ENCODE measurements at regions not wholly inside any gene's neighbourhood (a gene's known extent, or its start where the extent isn't known, plus 50 kb on each side); places are given as distances from the start of the nearest gene placed in this dataset.
A peak's percentile ranks its signal among the peaks of the same experiment; 100 is the strongest.
"Not testable (repeated sequence)": the region's sequence is repeated elsewhere in the genome, so short reads cannot be mapped to it uniquely, and the experiment has no call there.

DNA sequence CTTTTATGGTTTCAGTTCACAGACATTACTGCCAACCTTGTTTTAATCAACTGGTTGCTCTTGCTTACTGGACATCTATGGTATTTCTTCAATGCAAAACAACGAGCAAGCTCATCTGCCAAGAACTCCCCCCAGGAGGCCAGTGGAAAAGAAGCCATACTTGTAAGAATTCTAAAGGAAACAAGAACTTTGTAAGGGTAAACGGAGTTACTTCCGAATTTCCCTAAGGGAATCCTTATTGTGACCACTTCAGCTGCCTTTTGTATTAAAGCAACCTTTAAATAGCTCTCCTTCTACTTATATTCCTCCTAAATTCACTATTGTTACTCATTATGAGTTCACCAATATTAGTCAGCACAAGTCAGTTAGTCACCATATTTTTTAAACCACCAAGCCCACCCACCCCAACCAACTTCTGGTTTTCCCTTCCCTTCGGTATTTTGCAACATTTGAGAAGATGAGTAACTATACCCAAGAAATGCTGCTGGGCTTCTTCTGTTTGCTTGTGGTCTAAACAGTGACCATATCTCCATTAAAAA is 602.8 kb upstream of the DIPK2B start:
- peak; percentile 85 for DNase-seq (ENCODE audit: low read depth)
- TF ChIP-seq, protein P1, sequence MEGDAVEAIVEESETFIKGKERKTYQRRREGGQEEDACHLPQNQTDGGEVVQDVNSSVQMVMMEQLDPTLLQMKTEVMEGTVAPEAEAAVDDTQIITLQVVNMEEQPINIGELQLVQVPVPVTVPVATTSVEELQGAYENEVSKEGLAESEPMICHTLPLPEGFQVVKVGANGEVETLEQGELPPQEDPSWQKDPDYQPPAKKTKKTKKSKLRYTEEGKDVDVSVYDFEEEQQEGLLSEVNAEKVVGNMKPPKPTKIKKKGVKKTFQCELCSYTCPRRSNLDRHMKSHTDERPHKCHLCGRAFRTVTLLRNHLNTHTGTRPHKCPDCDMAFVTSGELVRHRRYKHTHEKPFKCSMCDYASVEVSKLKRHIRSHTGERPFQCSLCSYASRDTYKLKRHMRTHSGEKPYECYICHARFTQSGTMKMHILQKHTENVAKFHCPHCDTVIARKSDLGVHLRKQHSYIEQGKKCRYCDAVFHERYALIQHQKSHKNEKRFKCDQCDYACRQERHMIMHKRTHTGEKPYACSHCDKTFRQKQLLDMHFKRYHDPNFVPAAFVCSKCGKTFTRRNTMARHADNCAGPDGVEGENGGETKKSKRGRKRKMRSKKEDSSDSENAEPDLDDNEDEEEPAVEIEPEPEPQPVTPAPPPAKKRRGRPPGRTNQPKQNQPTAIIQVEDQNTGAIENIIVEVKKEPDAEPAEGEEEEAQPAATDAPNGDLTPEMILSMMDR (IDR thresholded peaks at IDR 0.05; ENCODE audit: insufficient read depth, low read length), result no peak
- peak overlapping the region; percentile 45 for H3K4me3 ChIP-seq (ENCODE audit: low read depth, low read length)

DNA sequence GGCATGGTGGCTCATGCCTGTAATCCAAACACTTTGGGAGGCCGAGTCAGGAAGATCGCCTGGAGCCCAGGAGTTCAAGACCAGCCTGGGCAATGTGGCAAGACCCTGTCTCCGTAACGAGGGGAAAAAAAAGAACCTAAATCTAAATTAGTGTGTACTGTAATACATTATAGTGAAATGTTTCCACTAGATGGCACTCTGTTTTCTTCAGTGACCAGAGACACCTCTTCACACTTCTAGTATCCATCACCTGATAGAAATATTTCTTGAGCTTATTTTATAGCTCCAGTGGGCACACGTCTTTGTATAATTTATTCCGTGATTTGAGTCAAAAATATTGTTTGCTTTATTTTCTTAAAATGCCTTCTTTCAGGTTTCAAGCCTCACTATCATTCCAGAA is 600.9 kb upstream of the DIPK2B start:
- H3K4me3 ChIP-seq (ENCODE audit: low read depth, low read length), result no peak overlapping the region
- DNase-seq (ENCODE audit: low read depth), result peak; percentile 60
- TF ChIP-seq, protein P1 (IDR thresholded peaks at IDR 0.05; ENCODE audit: insufficient read depth, low read length), result peak; percentile 40

DNA sequence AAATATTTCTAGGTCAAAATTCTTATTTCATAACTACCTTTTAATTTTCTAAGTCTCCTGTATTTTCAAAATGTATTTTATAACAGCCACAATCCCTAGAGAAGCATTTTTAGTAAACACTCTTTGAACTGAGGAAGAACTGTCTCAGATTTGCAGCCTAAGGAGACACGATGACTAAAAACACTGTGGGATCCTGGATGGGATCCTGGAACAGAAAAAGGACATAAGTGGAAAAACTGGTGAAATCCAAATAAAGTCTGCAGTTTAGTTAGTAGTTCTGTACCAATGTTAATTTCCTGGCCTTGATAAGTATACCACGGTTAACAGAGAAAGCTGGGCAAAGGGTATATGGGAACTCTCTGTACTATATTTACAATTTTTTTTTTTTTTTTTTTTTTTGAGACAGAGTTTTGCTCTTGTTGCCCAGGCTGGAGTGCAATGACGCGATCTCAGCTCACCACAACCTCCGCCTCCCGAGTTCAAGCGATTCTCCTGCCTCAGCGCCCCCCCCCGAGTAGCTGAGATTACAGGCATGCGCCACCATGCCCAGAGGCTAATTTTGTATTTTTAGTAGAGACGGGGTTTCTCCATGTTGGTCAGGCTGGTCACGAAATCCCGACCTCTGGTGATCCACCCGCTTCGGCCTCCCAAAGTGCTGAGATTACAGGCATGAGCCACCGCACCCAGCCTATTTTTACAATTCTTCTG is 600.2 kb upstream of the DIPK2B start:
- H3K4me3 ChIP-seq (ENCODE audit: low read depth, low read length); DNase-seq (ENCODE audit: low read depth): not testable (repeated sequence)

DNA sequence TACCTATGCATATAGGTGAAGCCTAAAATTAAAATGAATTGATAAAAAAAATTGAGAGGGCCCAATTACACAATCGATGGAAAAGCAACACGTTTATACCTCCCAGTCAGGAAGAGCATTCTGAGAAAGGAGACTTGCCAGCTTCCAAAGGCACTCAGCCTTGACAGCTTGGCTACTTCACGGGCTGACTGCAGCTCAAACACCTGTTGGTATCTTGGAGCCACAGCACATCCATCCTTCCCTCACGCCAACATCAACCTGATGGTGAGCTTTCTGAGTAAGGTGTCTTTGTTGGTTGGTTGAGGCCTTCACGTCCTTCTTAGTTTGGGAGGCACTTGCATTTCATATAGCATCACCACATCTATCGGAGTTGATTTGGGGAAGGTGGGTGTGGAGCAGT is 598.9 kb upstream of the DIPK2B start:
- H3K4me3 ChIP-seq (ENCODE audit: low read depth, low read length), result no peak overlapping the region
- no peak for DNase-seq (ENCODE audit: low read depth)
- TF ChIP-seq, protein P1 (IDR thresholded peaks at IDR 0.05; ENCODE audit: insufficient read depth, low read length), result no peak

DNA sequence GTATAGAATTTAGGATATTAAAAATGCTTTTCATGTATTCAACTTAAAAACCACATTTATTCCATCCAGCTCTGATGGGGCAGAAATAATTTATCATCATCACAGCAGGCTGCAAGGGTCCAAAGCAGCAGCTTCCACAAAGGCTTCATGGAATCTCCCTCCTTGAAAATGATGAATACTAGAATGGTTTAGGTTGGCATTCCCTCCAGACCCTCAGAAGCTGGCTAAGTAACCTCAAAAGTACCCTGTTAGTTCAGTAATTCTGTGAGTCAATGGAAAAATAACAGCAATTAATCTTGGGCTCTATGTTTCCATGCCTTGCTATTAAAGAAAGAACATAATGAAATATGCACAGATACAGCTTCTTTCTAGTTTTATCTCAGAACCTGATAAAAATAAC is 594.9 kb upstream of the DIPK2B start:
- H3K4me3 ChIP-seq (ENCODE audit: low read depth, low read length), result no peak overlapping the region
- TF ChIP-seq, protein P1 (IDR thresholded peaks at IDR 0.05; ENCODE audit: insufficient read depth, low read length), result no peak
- no peak for DNase-seq (ENCODE audit: low read depth)

DNA sequence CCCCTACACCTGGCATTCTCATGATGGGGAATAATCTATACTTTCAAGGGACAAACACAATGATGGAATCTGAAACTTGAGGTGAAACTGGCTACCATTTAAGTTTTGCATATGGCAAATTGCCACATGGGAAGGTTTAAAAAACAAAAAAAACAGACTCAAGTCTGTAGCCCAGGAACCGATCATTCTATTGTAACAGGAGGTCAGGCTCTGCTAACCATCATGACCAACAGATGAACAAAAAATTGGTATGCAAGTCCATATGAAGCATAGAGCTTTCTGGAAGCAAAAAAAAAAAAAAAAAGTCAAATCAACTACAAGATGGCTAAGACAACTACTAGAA is 594.3 kb upstream of the DIPK2B start:
- TF ChIP-seq, protein P1 (IDR thresholded peaks at IDR 0.05; ENCODE audit: insufficient read depth, low read length), result no peak
- no peak overlapping the region for H3K4me3 ChIP-seq (ENCODE audit: low read depth, low read length)
- no peak for DNase-seq (ENCODE audit: low read depth)

DNA sequence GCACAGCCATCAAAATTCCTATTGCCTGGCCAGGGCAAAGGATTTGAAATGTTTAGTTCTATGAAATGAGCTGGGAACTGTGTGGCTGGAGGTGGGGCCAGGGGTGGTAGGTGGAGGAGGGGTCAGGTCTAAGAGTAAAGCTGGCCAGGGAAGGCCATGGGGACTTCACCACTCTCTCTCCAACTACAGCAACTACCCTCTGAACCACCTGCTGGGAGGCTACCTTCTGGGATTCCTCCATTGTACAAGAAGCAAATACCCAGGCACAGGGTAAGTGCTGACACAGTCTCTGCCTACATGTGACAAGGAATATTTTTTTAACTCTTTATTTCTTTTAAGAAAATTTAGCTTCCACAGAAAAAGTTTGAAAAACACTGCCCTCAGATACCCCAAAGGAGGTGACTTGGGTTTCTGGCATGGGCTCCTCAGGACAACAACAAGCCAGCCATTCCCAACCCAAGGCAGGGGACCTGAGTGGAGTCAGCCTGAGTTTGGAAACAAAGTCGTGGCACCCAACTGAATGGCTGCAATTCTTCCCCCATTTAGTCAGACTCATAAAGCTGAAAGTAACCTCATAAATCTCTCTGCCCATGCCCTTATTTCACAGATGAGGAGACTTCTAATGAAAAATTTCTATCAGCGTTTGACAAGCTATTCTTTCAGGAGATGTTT is 593.8 kb upstream of the DIPK2B start:
- DNase-seq (ENCODE audit: low read depth), result no peak
- TF ChIP-seq, protein P1 (IDR thresholded peaks at IDR 0.05; ENCODE audit: insufficient read depth, low read length), result no peak
- no peak overlapping the region for H3K4me3 ChIP-seq (ENCODE audit: low read depth, low read length)
